ENCODE measurements at regions not wholly inside any gene's neighbourhood (a gene's known extent, or its start where the extent isn't known, plus 50 kb on each side); places are given as distances from the start of the nearest gene placed in this dataset.

DNA sequence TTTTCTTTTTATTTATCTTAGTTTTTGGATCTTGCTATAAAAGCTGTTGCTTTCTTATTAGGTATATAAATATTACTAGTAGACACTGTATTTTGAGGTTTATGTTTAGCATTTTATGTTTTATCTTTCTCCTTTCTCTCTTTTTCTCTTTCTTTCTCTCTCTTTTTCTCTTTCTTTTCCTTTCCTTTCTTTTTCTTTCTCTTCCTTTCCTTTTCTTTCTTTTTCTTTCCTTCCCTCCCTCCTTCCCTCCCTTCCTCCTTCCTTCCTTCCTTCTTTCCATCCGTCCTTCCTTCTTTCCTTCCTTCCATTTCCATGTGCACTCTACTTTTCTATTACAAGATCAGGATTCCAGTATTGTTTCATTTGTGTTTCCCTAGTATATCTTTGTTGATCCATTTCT lies 814.8 kb downstream of the KCNJ3 start:
- no peak overlapping the region for H3K4me3 ChIP-seq
- no peaks in the 10 kb centered on the region for H3K9me3 ChIP-seq
- 64 to 78% (median 68%) methylated on average over 1 of the region's 1 CpG for WGBS, 4 donors
- ATAC-seq (no peak), DNase-seq (no peak)
- H3K27me3 ChIP-seq, result no peaks in the 10 kb centered on the region
- H3K36me3 ChIP-seq, result no peaks in the 10 kb centered on the region
- no peaks in the 10 kb centered on the region for H3K4me1 ChIP-seq
- intact Hi-C loops (cut with DNase I), result no loop called here
- H3K27ac ChIP-seq, result no peak overlapping the region
- TF ChIP-seq, protein P1, sequence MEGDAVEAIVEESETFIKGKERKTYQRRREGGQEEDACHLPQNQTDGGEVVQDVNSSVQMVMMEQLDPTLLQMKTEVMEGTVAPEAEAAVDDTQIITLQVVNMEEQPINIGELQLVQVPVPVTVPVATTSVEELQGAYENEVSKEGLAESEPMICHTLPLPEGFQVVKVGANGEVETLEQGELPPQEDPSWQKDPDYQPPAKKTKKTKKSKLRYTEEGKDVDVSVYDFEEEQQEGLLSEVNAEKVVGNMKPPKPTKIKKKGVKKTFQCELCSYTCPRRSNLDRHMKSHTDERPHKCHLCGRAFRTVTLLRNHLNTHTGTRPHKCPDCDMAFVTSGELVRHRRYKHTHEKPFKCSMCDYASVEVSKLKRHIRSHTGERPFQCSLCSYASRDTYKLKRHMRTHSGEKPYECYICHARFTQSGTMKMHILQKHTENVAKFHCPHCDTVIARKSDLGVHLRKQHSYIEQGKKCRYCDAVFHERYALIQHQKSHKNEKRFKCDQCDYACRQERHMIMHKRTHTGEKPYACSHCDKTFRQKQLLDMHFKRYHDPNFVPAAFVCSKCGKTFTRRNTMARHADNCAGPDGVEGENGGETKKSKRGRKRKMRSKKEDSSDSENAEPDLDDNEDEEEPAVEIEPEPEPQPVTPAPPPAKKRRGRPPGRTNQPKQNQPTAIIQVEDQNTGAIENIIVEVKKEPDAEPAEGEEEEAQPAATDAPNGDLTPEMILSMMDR (IDR thresholded peaks at IDR 0.05), result no peak
- no peak for TF ChIP-seq POLR2A (IDR thresholded peaks at IDR 0.05)

- Histone ChIP-seq H3K4me3 (no peak overlapping the region), H3K9me3 (no peaks in the 10 kb centered on the region), H3K27ac (no peak overlapping the region), H3K27me3 (no peaks in the 10 kb centered on the region), H3K4me1 (no peaks in the 10 kb centered on the region), H3K36me3 (no peaks in the 10 kb centered on the region)
- no peak for DNase-seq
- TF ChIP-seq POLR2A (IDR thresholded peaks at IDR 0.05), result no peak
- TF ChIP-seq, protein P1 (IDR thresholded peaks at IDR 0.05), result no peak
- no peak for ATAC-seq
- intact Hi-C loops (cut with DNase I), result no loop called here
- 57 to 76% (median 67%) methylated on average over 2 of the region's 2 CpGs for WGBS, 4 donors
Measured at GRCh38 chr2:155502766-155503165, 804.3 kb downstream of the KCNJ3 start.

GRCh38 chr2:155498106-155498505 lies 799.6 kb downstream of the KCNJ3 start:
- H3K9me3 ChIP-seq, result no peaks in the 10 kb centered on the region
- no peaks in the 10 kb centered on the region for H3K27me3 ChIP-seq
- no peaks in the 10 kb centered on the region for H3K4me1 ChIP-seq
- H3K36me3 ChIP-seq, result no peaks in the 10 kb centered on the region
- intact Hi-C loops (cut with DNase I), result no loop called here
- TF ChIP-seq POLR2A (IDR thresholded peaks at IDR 0.05), result no peak
- TF ChIP-seq, protein P1 (IDR thresholded peaks at IDR 0.05), result no peak
- no peak overlapping the region for H3K4me3 ChIP-seq
- ATAC-seq (no peak), DNase-seq (no peak)
- H3K27ac ChIP-seq, result no peak overlapping the region
- WGBS, 4 donors, result 60 to 68% (median 65%) methylated on average over 1 of the region's 1 CpG

GRCh38 chr2:155494744-155495143 lies 796.2 kb downstream of the KCNJ3 start:
- H3K9me3 ChIP-seq, result no peaks in the 10 kb centered on the region
- ATAC-seq, result no peak
- no peaks in the 10 kb centered on the region for H3K36me3 ChIP-seq
- no peak overlapping the region for H3K27ac ChIP-seq
- no peaks in the 10 kb centered on the region for H3K27me3 ChIP-seq
- H3K4me1 ChIP-seq, result no peaks in the 10 kb centered on the region
- no peak overlapping the region for H3K4me3 ChIP-seq
- intact Hi-C loops (cut with DNase I), result no loop called here
- TF ChIP-seq, protein P1 (IDR thresholded peaks at IDR 0.05), result no peak
- TF ChIP-seq POLR2A (IDR thresholded peaks at IDR 0.05), result no peak
- no peak for DNase-seq
- 36 to 47% (median 37%) methylated on average over 3 of the region's 3 CpGs for WGBS, 4 donors

All from heart left ventricle (tissue), 16 donors.